ENCODE measurements at regions not wholly inside any gene's neighbourhood (a gene's known extent, or its start where the extent isn't known, plus 50 kb on each side); places are given as distances from the start of the nearest gene placed in this dataset.
A peak's percentile ranks its signal among the peaks of the same experiment; 100 is the strongest.

DNA sequence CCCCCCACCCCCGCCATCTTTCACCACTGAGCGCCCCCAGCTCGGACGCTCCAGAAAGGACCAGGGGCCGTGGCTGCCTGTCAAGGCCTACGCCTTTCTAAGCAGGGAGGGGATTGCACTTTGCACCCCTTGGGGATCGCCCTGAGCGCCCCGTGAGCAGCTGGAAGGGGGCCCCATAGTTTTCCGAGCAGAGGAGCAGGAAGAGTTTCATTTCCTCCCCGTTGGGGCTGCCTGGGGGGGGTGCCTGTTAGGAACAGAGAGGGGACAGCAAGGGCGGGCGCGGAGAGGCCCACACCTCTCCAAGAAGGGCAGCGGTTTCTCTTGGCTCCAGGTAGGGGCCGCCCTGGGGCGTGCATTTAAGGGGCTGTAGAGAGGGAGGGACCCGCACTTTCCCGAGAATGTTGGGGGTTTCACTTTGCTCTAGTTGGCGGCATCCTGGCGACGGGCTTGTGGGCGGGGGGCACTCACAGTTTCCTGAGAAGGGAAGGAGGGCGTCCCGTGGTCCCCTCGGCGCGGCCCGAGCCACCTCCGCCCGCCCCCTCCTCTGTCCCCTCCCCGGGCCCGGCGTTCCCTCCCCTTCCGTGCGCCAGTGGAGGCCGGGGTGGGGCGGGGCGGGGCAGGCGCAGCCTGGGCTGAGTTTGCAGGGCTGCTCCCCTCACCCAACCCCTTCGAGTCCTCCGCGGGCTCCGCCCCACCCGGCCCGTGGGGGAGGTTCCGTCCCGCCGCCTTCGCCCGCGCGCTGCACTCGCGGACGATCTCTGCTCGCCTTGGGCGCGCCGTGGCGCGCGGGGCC lies 82.3 kb upstream of the CD99 start:
- peak; percentile 84 for DNase-seq (ENCODE audit: low spot score)

DNA sequence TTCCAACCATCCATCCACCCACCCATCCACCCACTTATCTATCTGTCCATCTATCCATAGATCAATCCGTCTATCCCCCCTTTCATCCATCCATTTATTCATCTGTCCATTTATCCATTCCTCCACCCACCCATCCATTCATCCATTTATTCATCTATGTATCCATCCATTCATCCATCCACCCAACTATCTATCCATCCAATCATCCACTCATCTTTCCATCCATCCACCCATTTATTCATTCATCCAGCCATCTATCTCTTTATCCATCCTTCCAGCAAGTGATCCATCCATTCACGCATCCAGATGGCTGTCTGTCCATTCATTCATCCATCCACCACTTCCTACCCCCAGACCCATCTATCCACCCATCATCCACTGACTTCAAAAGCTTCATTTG lies 84.0 kb upstream of the CD99 start:
- no peak for DNase-seq (ENCODE audit: low spot score)

GRCh38 chrX:2600564-2600963 lies 90.5 kb upstream of the CD99 start:
- DNase-seq (ENCODE audit: low spot score) = no peak

DNA sequence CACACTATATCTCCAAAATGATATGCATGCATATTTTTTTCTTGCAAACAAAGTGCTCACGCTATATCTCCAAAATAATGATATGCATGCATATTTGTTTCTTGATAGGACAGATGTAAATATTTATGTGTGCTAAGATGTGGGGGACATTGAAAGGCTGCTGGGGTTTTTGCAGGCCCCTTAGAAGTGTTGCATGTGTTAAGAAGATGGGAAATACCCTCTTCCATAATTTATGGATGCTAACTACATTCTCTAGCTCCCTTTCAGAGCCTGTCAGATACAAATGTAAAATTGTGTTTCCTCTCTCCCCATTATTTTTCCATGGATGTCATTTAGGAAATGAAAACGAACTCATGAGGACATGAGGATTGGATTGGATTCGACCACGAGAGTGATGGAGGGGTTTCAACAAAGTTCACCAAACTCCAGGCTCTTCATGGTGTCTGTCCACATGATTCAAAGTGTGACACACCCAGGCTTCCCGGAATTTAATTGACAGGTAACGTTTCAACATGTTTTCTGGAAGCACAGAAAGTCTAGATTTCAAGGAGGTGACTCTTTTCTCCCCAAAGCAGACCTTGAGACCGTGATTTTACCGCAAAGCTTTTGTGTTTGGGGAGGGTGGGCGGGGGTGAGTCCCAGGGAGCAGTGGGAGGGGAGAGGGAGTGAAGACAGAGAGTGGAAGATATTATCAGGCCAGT lies 94.4 kb upstream of the CD99 start:
- no peak for DNase-seq (ENCODE audit: low spot score)

GRCh38 chrX:2596045-2596444 lies 95.0 kb upstream of the CD99 start:
- DNase-seq (ENCODE audit: low spot score) = no peak

DNA sequence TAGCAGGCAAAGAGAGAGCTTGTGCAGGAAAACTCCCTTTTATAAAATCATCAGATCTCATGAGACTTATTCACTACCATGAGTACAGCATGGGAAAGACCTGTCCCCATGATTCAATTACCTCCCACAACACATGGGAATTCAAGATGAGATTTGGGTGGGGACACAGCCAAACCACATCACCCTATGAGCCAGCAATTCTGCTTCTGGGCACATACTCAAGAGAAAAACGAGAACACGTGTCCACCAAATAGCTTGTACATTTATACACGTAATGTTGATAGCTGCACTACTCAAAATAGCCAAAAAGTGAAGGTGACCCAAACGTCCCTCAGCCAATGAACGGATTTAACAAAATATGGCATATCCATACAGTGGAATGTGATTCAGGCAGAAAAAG lies 94.5 kb upstream of the DHRSX start:
- DNase-seq (ENCODE audit: low spot score) = no peak

DNA sequence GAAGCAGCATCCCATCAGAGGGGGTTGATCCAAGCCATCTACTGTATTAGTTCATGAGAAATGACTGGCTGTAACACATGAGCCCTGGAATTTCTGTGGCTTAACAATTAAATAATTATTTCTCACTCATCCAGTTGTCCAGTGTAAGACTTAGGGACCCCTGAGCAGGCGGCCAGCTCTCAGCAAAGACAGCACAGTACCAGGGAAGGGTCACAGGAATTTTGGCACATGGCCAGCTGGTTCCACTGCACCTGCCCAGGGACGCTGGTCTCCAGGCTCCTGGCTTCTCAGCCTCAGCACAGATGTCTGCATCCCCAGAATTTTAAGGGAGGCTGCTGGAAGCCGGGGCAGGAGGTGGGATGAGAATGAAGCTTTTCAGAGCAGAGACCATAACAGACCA lies 93.7 kb upstream of the DHRSX start:
- DNase-seq (ENCODE audit: low spot score) = no peak

- DNase-seq (ENCODE audit: low spot score) = no peak
Measured at GRCh38 chrX:2592279-2592678, 91.5 kb upstream of the DHRSX start.

GRCh38 chrX:2589186-2590020 lies 88.6 kb upstream of the DHRSX start:
- DNase-seq (ENCODE audit: low spot score) = no peak

- DNase-seq (ENCODE audit: low spot score) = no peak
Measured at GRCh38 chrX:2588049-2588448, 87.3 kb upstream of the DHRSX start.

GRCh38 chrX:2587146-2587545 lies 86.4 kb upstream of the DHRSX start:
- DNase-seq (ENCODE audit: low spot score) = no peak

GRCh38 chrX:2585158-2585470 lies 84.3 kb upstream of the DHRSX start:
- no peak for DNase-seq (ENCODE audit: low spot score)

- no peak for DNase-seq (ENCODE audit: low spot score)
Measured at GRCh38 chrX:2584251-2585157, 83.7 kb upstream of the DHRSX start.

GRCh38 chrX:2583194-2584162 lies 82.7 kb upstream of the DHRSX start:
- no peak for DNase-seq (ENCODE audit: low spot score)

DNA sequence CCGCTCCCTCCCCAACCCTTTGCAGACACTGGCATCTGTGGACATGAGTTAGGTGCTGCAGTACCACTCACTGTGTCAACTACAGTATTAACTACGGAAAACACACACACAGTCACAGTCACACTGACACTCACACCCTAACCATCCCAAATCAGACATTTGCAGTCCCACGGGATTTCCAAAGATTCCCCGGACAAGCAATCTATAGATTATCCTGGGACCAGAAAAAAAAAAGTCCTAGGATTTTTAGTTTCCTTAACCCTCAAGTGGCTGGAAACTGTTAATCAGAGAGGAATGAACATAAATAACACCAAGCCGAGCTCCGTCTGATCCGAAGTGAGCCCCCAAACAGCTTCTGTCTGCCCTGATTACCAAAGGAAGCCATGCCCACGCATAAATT lies 81.9 kb upstream of the DHRSX start:
- DNase-seq (ENCODE audit: low spot score) = no peak

DNA sequence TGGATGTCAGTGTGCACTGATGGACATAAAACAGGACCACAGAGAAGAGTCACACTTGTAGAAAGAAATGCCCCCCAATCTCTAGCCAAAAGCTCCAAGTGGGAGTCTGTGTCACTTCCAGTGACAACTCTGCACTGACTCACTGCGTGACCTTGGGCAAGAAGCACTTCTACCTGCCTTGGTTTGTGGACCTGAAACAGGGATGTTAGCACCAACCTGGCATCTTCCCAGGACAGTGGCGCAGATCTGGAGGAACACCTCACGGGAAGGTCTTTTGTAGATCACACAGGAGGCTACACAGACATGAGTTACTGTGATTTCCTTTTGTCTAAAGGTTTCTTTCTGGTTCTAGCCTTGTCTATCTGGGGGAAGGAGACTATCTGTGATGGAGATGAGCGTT lies 80.5 kb upstream of the DHRSX start:
- DNase-seq (ENCODE audit: low spot score) = no peak

- no peak for DNase-seq (ENCODE audit: low spot score)
Measured at GRCh38 chrX:2578864-2579263, 78.1 kb upstream of the DHRSX start.

- DNase-seq (ENCODE audit: low spot score) = no peak
Measured at GRCh38 chrX:2577844-2578466, 77.2 kb upstream of the DHRSX start.

- DNase-seq (ENCODE audit: low spot score) = no peak
Measured at GRCh38 chrX:2576793-2577192, 76.0 kb upstream of the DHRSX start.

DNA sequence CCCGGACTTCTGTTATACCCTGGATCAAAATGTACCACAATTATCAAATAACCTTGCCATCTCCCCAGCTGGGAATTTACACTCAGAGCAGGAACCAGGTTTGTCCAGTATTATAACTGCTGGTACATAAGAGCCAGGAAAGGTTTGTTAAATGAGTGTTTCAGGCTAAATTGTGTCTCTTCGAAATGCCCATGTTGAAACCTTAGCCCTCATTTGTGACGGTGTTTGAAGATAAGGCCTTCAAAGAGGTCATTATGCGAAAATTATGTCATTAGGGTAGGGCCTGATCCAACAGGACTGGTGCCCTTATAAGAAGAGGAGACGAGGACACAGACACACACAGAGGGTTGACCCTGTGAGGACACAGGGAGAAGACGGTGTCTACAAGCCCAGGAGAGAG lies 73.5 kb upstream of the DHRSX start:
- no peak for DNase-seq (ENCODE audit: low spot score)

All from CD4-positive, alpha-beta T cell treated with Interleukin-15 for 4 hours (primary cell).